Erythroblast (primary cell): ENCODE measurements at regions not wholly inside any gene's neighbourhood (a gene's known extent, or its start where the extent isn't known, plus 50 kb on each side); places are given as distances from the start of the nearest gene placed in this dataset.

ENCODE experiments used
- GATA1 ChIP-seq: IDR thresholded peaks from 2 replicates; pipeline ENCODE4 v1.6.1; 2011; ENCODE audit warnings: low read depth, mild to moderate bottlenecking, control low read depth, low read length, moderate library complexity
- POLR2A ChIP-seq: IDR thresholded peaks from 2 replicates; pipeline ENCODE4 v1.6.1; 2011; ENCODE audit warnings: mild to moderate bottlenecking, low read length

DNA sequence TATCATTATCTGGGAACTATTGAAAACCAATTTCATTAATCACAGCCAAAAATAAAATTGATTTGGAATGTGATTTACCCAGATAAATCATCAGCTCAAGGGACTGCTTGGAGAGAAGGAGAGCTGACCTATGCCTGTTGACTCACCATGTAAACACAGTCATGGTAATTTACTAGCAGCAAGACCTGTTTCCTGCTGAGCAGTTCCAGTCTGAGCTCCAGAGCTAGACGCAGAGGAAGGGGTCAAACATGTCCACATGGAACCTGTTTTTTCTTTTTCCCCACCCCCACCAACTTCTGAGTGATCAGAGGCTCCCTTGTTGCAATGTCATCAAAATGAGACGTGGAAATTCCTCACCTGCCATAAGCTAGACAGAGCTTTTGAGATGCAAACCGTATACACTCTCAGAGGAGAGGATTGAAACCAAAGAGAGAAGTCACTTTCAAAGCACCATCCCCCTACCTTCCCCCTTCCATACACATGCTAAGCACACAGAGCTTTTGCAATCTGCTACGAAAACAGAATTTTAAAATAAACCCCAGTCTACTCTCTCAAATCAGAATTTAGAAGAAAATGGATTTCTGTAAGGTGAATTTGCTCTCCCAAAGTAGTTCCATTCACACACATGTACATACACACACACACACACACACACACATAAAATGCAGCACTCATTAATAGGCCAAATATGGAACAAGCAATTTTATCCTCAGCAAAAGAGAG is 55.9 kb upstream of the PTGFRN start:
- no peak for TF ChIP-seq POLR2A
- TF ChIP-seq GATA1: no peak
